K562 (cell line): ENCODE measurements at regions not wholly inside any gene's neighbourhood (a gene's known extent, or its start where the extent isn't known, plus 50 kb on each side); places are given as distances from the start of the nearest gene placed in this dataset.
A peak's percentile ranks its signal among the peaks of the same experiment; 100 is the strongest.

Experiments
- ATAC-seq: fragments of 200-7000 bp; cut with Tn5 transposase; 3 replicates; pipeline ENCODE4 v1.9.1; 2020; ENCODE audit warnings: moderate library complexity
- BruUV-seq: library from RNA; stranded (reverse); fragments of 400-500 nt; replicated peaks from 2 replicates; lab custom pipeline; 2021; lab: Mats Ljungman, UMichigan
- CTCF ChIA-PET: fragments of 300-600 bp; formaldehyde crosslinking; extraction: SDS; loops from one replicate; lab custom pipeline; 2021; ENCODE audit warnings: low intra/inter-chr PET ratio; lab: Yijun Ruan, JAX
- POLR2A ChIA-PET: fragments of 300-600, 350-650 bp; sonication (Branson Sonifier 250); formaldehyde crosslinking; extraction: SDS; loops from one replicate; lab custom pipeline; 2021; ENCODE audit warnings: antibody characterized with exemption, inconsistent platforms; lab: Yijun Ruan, JAX
- DNase-seq, 4 experiments: peaks; one replicate each; pipeline versions ENCODE4 v3.0.0 to v3.0.0-alpha.2; 2011 to 2018; ENCODE audit warnings: low spot score in 3 of 4, mixed read lengths in 3 of 4; ENCODE audit errors: extremely low read depth in 1 of 4
- FAIRE-seq: peaks from 2 replicates; lab custom pipeline; 2011; peaks lifted over from hg19 to GRCh38; lab: Jason Lieb, UNC
- H2AFZ ChIP-seq: 2 replicates; pipeline ENCODE4 v1.6.0; 2011; ENCODE audit warnings: low read depth, low read length, control low read depth, inconsistent platforms
- H3K27ac ChIP-seq: fragments of 200-600 bp; 3 replicates; pipeline ENCODE4 v1.8.0; 2011; ENCODE audit warnings: low read depth, mild to moderate bottlenecking, control low read depth, inconsistent platforms, low read length, moderate library complexity, mixed read lengths; ENCODE audit errors: extremely low read depth
- H3K27me3 ChIP-seq, 2 experiments: fragments of 300-600 bp in 1 of 2; 2 replicates in 1 of 2; 3 replicates in 1 of 2; pipeline versions ENCODE4 v1.6.0 to v1.8.0; 2011; ENCODE audit warnings: inconsistent platforms in 2 of 2, low read length in 2 of 2, mild to moderate bottlenecking in 1 of 2, mixed read lengths in 1 of 2, moderate library complexity in 1 of 2; ENCODE audit not compliant: control insufficient read depth in 2 of 2, insufficient read depth in 2 of 2
- H3K36me3 ChIP-seq: fragments of 300-600 bp; 3 replicates; pipeline ENCODE4 v1.8.0; 2011; ENCODE audit warnings: mild to moderate bottlenecking, low read length, inconsistent platforms; ENCODE audit not compliant: control insufficient read depth, insufficient read depth
- H3K4me1 ChIP-seq, 2 experiments: fragments of 200-600 bp in 1 of 2; replicated peaks in 1 of 2; 2 replicates in 1 of 2; 3 replicates in 1 of 2; pipeline versions ENCODE4 v1.5.1 to v1.8.0; 2011; ENCODE audit warnings: inconsistent platforms in 2 of 2, low read length in 2 of 2, mild to moderate bottlenecking in 1 of 2, mixed read lengths in 1 of 2, moderate library complexity in 1 of 2; ENCODE audit not compliant: control insufficient read depth in 2 of 2, insufficient read depth in 2 of 2
- H3K4me2 ChIP-seq: 2 replicates; pipeline ENCODE4 v1.6.1; 2011; ENCODE audit warnings: low read length, control low read depth, inconsistent platforms, mixed read lengths; ENCODE audit not compliant: insufficient read depth
- H3K4me3 ChIP-seq: fragments of 200-600 bp; sonication (generic), shearing (Covaris generic); 2 replicates; pipeline ENCODE4 v1.5.1; 2016; ENCODE audit warnings: control low read depth, inconsistent platforms
- H3K79me2 ChIP-seq: fragments of 200-600 bp; 3 replicates; pipeline ENCODE4 v1.8.0; 2011; ENCODE audit warnings: low read length, inconsistent platforms; ENCODE audit not compliant: control insufficient read depth, insufficient read depth
- H3K9ac ChIP-seq, 2 experiments: 2 replicates each; pipeline versions ENCODE4 v1.6.0 to v1.6.1; 2011; ENCODE audit warnings: low read depth in 2 of 2, low read length in 2 of 2, control low read depth in 1 of 2, inconsistent platforms in 1 of 2, mild to moderate bottlenecking in 1 of 2, mixed read lengths in 1 of 2; ENCODE audit not compliant: insufficient read depth in 1 of 2
- H3K9me1 ChIP-seq: one replicate; pipeline ENCODE4 v1.6.0; 2011; ENCODE audit warnings: inconsistent platforms, mild to moderate bottlenecking, low read length, moderate library complexity; ENCODE audit not compliant: control insufficient read depth, insufficient read depth
- H3K9me3 ChIP-seq: replicated peaks from 2 replicates; pipeline ENCODE4 v1.5.1; 2011; ENCODE audit warnings: low read depth, low read length, inconsistent platforms; ENCODE audit not compliant: control insufficient read depth, insufficient read depth
- H4K20me1 ChIP-seq: replicated peaks from 2 replicates; pipeline ENCODE4 v1.6.1; 2011; ENCODE audit warnings: low read length, inconsistent platforms, mixed read lengths; ENCODE audit not compliant: control insufficient read depth, insufficient read depth
- AFF1 ChIP-seq, 2 experiments: fragments of 450-650 bp; IDR thresholded peaks; 2 replicates each; pipeline ENCODE4 v1.6.1; 2018; ENCODE audit warnings: mild to moderate bottlenecking in 2 of 2, low read depth in 1 of 2; ENCODE audit not compliant: partially characterized antibody in 2 of 2
- ATF2 ChIP-seq: sonication (generic); formaldehyde crosslinking; IDR thresholded peaks from 2 replicates; pipeline ENCODE4 v1.8.1; 2022; ENCODE audit warnings: missing genetic modification reagents
- DDX20 ChIP-seq: fragments of 450-650 bp; IDR thresholded peaks from 2 replicates; pipeline ENCODE4 v1.6.1; 2016; ENCODE audit warnings: missing genetic modification characterization, low read depth, mild to moderate bottlenecking, missing compliant biosample characterization, moderate library complexity
- DPF2 ChIP-seq: fragments of 450-650 bp; IDR thresholded peaks from 2 replicates; pipeline ENCODE4 v1.6.1; 2016
- JUND ChIP-seq, 2 experiments: IDR thresholded peaks; 2 replicates in 1 of 2; 3 replicates in 1 of 2; pipeline ENCODE4 v1.6.1; 2011; ENCODE audit warnings: borderline replicate concordance in 2 of 2, low read depth in 2 of 2, low read length in 2 of 2, improper control_type of control experiment in 1 of 2, missing biosample characterization in 1 of 2, missing genetic modification characterization in 1 of 2, missing genetic modification reagents in 1 of 2
- MITF ChIP-seq: IDR thresholded peaks from 2 replicates; pipeline ENCODE4 v1.6.1; 2014; ENCODE audit warnings: antibody characterized with exemption
- NCOA2 ChIP-seq, 2 experiments: fragments of 450-650 bp; IDR thresholded peaks; 2 replicates each; pipeline ENCODE4 v1.6.1; 2018; ENCODE audit warnings: mild to moderate bottlenecking in 2 of 2, moderate library complexity in 1 of 2; ENCODE audit not compliant: partially characterized antibody in 2 of 2
- NR0B1 ChIP-seq: fragments of 450-650 bp; IDR thresholded peaks from one replicate; pipeline ENCODE4 v1.6.1; 2018; ENCODE audit warnings: mild to moderate bottlenecking, moderate library complexity; ENCODE audit not compliant: partially characterized antibody
- RBBP5 ChIP-seq: fragments of 200-600 bp; sonication (generic); IDR thresholded peaks from 2 replicates; pipeline ENCODE4 v1.6.1; 2012; ENCODE audit warnings: borderline replicate concordance, mild to moderate bottlenecking, low read length, control low read depth, inconsistent platforms; ENCODE audit not compliant: insufficient read depth, poor library complexity, severe bottlenecking
- WGBS: fragments of 100-300 bp; shearing (Covaris generic); methylation state at CpG from one replicate; pipeline ENCODE4 v1.1.6; 2016; ENCODE audit warnings: low coverage, mixed read lengths; ENCODE audit not compliant: insufficient coverage; ENCODE audit errors: missing lambda C conversion rate; 5-methylcytosine and 5-hydroxymethylcytosine counted together
- in situ Hi-C: fragments of 300-500 bp; cut with MboI; formaldehyde crosslinking; loops from 4 replicates; pipeline ENCODE4 v1.15.0; 2018; ENCODE audit warnings: inconsistent platforms, mixed read lengths
- intact Hi-C: fragments of 100-400 bp; cut with micrococcal nuclease; formaldehyde crosslinking; loops from 2 replicates; pipeline ENCODE4 v1.14.2; 2022

GRCh38 chr1:229874609-229875008, 192.4 kb upstream of the GALNT2 start (continued):
- TF ChIP-seq JUND (IDR thresholded peaks at IDR 0.05; ENCODE audit: borderline replicate concordance, low read depth, low read length) (0 out of 2 replicates have a peak, but pooled peaks have one; percentile 20), JUND (tag; IDR thresholded peaks at IDR 0.05; ENCODE audit: borderline replicate concordance, low read depth, low read length) (no peak)
- TF ChIP-seq, all 486 proteins: peak for 4

GRCh38 chr1:229875086-229875485, 192.0 kb upstream of the GALNT2 start:
- CTCF ChIA-PET = no interaction called here
- peaks cover 0 to 4% of the 10 kb centered on the region in 2 experiments; a peak in 2 of 5 replicates for H3K4me1 ChIP-seq
- POLR2A ChIA-PET = interaction anchor here (0.6 kb wide), 1 partner anchor 534 kb away, joined by 5 read pairs; no protein-coding TSS in a partner anchor
- no peaks in the 10 kb centered on the region for H4K20me1 ChIP-seq
- DNase-seq (no peak), FAIRE-seq (no peak), ATAC-seq (no peak)
- in situ Hi-C loops = no loop called here
- H3K9me3 ChIP-seq = no peaks in the 10 kb centered on the region
- 10% methylated on average over 4 of the region's 4 CpGs for WGBS
- intact Hi-C loops = no loop called here
- no peak overlapping the region for H3K27ac ChIP-seq
- H3K79me2 ChIP-seq = no peaks in the 10 kb centered on the region
- no peaks in the 10 kb centered on the region for H3K9me1 ChIP-seq
- peaks cover 14 to 59% of the 10 kb centered on the region in 2 experiments for H3K27me3 ChIP-seq
- BruUV-seq = no TSS peak
- no peaks in the 10 kb centered on the region for H3K36me3 ChIP-seq
- H2AFZ ChIP-seq = no peak overlapping the region
- H3K4me3 ChIP-seq = no peak overlapping the region
- H3K4me2 ChIP-seq = no peak overlapping the region
- no peak overlapping the region for H3K9ac ChIP-seq
- TF ChIP-seq ATF2 (CRISPR knock-in tag) = no peak
- TF ChIP-seq AFF1 (IDR thresholded peaks at IDR 0.05; ENCODE audit: low read depth in 1 of 2, partially characterized antibody in 2 of 2) = no peak
- no peak for TF ChIP-seq NCOA2 (IDR thresholded peaks at IDR 0.05; ENCODE audit: partially characterized antibody in 2 of 2)
- TF ChIP-seq DPF2 = no peak
- TF ChIP-seq RBBP5 = no peak
- TF ChIP-seq DDX20 (tag) = no peak
- no peak for TF ChIP-seq MITF
- TF ChIP-seq NR0B1 = no peak
